Esophagus muscularis mucosa (tissue), 4 donors: ENCODE measurements at regions not wholly inside any gene's neighbourhood (a gene's known extent, or its start where the extent isn't known, plus 50 kb on each side); places are given as distances from the start of the nearest gene placed in this dataset.
A peak's percentile ranks its signal among the peaks of the same experiment; 100 is the strongest.

Experiments
- DNase-seq: peaks from one replicate; pipeline ENCODE4 v3.0.0-alpha.2; 2017; ENCODE audit errors: extremely low spot score
- H3K27ac ChIP-seq, 4 donors: fragments of 200-600 bp; sonication (generic); replicated peaks in 1 of 4; 1 replicate in 3 of 4; 2 replicates in 1 of 4; pipeline ENCODE4 v1.5.1; 2016 to 2019; ENCODE audit warnings: mild to moderate bottlenecking in 1 of 4
- H3K27me3 ChIP-seq, 4 donors: fragments of 200-600 bp; sonication (generic); one replicate each; pipeline versions ENCODE4 v1.5.1 to v1.6.0; 2016 to 2019
- H3K36me3 ChIP-seq, 4 donors: fragments of 200-600 bp; sonication (generic); one replicate each; pipeline ENCODE4 v1.5.1; 2016 to 2019
- H3K4me1 ChIP-seq, 4 donors: fragments of 200-600 bp; sonication (generic); one replicate each; pipeline ENCODE4 v1.5.1; 2016 to 2019
- H3K4me3 ChIP-seq, 4 donors: fragments of 200-600 bp; sonication (generic); 1 replicate in 2 of 4; 2 replicates in 2 of 4; pipeline ENCODE4 v1.5.1; 2016 to 2019; ENCODE audit warnings: mild to moderate bottlenecking in 4 of 4, moderate library complexity in 1 of 4
- H3K9me3 ChIP-seq, 4 donors: fragments of 200-600 bp; sonication (generic); 1 replicate in 3 of 4; 2 replicates in 1 of 4; pipeline ENCODE4 v1.5.1; 2016 to 2019
- EP300 ChIP-seq: sonication (generic); formaldehyde crosslinking; IDR thresholded peaks from one replicate; pipeline ENCODE4 v1.6.1; 2017; ENCODE audit warnings: antibody characterized with exemption
- POLR2A ChIP-seq: fragments of 450-650 bp; IDR thresholded peaks from one replicate; pipeline ENCODE4 v1.6.1; 2017; ENCODE audit warnings: antibody characterized with exemption, moderate library complexity, mild to moderate bottlenecking, low read depth
- POLR2AphosphoS5 ChIP-seq, 2 donors: sonication (generic); formaldehyde crosslinking; IDR thresholded peaks; one replicate each; pipeline ENCODE4 v1.6.1; 2017; ENCODE audit warnings: antibody characterized with exemption in 2 of 2
- WGBS: methylation state at CpG from one replicate; pipeline ENCODE4 v1.1.5; 2018; 5-methylcytosine and 5-hydroxymethylcytosine counted together
- intact Hi-C: fragments of 100-400 bp; cut with DNase I; formaldehyde crosslinking; loops from one replicate; pipeline ENCODE4 v1.15.1; 2023
- TF ChIP-seq, protein P1 (sequence below), 3 experiments: fragments of 200-600 bp in 2 of 3; fragments of 450-650 bp in 1 of 3; sonication (generic) in 2 of 3; IDR thresholded peaks; one replicate each; pipeline ENCODE4 v1.5.1; 2017 to 2019; ENCODE audit warnings: antibody characterized with exemption in 3 of 3, mild to moderate bottlenecking in 2 of 3, moderate library complexity in 1 of 3

GRCh38 chr7:33700001-33700899 lies 205.1 kb upstream of the BMPER start:
- intact Hi-C loops: no loop called here
- 84% methylated on average over 11 of the region's 11 CpGs for WGBS
- peak; percentile 29 for DNase-seq
- Histone ChIP-seq H3K36me3 (no peaks in the 10 kb centered on the region), H3K9me3 (peaks cover 0 to 28% (median 15%) of the 10 kb centered on the region in 4 donors), H3K27me3 (no peaks in the 10 kb centered on the region), H3K27ac (no peak overlapping the region), H3K4me3 (no peak overlapping the region), H3K4me1 (no peaks in the 10 kb centered on the region)
- TF ChIP-seq POLR2AphosphoS5 (IDR thresholded peaks at IDR 0.05) (no peak), POLR2A (no peak), EP300 (no peak)
- TF ChIP-seq, protein P1, sequence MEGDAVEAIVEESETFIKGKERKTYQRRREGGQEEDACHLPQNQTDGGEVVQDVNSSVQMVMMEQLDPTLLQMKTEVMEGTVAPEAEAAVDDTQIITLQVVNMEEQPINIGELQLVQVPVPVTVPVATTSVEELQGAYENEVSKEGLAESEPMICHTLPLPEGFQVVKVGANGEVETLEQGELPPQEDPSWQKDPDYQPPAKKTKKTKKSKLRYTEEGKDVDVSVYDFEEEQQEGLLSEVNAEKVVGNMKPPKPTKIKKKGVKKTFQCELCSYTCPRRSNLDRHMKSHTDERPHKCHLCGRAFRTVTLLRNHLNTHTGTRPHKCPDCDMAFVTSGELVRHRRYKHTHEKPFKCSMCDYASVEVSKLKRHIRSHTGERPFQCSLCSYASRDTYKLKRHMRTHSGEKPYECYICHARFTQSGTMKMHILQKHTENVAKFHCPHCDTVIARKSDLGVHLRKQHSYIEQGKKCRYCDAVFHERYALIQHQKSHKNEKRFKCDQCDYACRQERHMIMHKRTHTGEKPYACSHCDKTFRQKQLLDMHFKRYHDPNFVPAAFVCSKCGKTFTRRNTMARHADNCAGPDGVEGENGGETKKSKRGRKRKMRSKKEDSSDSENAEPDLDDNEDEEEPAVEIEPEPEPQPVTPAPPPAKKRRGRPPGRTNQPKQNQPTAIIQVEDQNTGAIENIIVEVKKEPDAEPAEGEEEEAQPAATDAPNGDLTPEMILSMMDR (IDR thresholded peaks at IDR 0.05): no peak

DNA sequence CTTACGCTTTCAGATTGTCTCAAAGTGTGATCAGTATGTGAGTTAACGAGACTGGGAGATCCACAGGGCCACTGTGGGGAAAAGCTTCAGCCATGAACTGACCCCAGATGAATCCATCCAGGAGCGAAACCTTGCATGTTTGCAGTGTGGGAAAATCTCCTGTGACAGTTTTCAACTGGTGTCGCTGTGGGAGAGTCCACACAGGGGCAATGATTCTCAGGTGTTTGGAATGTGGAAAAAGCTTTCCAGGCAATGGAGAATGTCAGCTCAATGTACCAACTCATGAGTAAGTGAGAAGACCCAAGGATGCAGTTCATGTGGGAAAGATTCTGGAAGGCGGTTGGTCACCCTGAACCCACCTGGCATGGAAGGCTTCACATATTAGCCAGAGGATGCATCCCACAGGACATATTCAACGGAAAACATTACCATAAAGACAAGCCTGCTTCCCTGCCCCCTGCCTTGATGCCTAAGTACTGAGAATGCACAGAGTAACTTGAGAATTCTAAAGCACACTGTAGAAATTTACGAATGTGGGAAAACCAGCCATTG lies 204.1 kb upstream of the BMPER start:
- DNase-seq: peak; percentile 53

DNA sequence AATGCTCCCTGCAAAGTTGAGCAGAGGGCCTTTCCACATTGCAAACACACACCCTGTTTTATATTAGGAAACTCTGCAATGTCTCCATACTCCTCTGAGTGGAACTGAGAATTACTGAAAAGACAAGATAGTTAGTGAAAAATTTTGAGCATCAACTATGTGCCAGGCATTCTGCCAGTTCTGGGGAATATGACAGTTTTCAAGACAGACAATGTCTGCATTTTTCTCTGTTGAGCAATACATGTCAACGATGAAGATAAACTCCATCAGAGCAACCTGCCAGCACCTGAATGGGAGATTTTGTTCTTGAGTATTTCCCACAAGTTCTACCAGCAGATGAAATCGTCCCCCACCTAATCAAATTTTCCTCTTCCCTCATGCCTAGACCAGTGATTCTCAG lies 203.4 kb upstream of the BMPER start:
- no peak overlapping the region for H3K27ac ChIP-seq
- intact Hi-C loops: no loop called here
- peaks cover 0 to under 1% (median 0%) of the 10 kb centered on the region in 4 donors for H3K4me1 ChIP-seq
- H3K9me3 ChIP-seq: peaks cover 0 to 28% (median 15%) of the 10 kb centered on the region in 4 donors
- no peak for DNase-seq
- no peaks in the 10 kb centered on the region for H3K36me3 ChIP-seq
- no peak overlapping the region for H3K4me3 ChIP-seq
- WGBS: 75% methylated on average over 2 of the region's 2 CpGs
- TF ChIP-seq EP300: no peak
- no peak for TF ChIP-seq POLR2A
- TF ChIP-seq POLR2AphosphoS5 (IDR thresholded peaks at IDR 0.05): no peak
- TF ChIP-seq, protein P1 (IDR thresholded peaks at IDR 0.05): no peak
- no peaks in the 10 kb centered on the region for H3K27me3 ChIP-seq

More for the DNA sequence above, 204.1 kb upstream of the BMPER start:
- no peak for TF ChIP-seq EP300
- no peak for TF ChIP-seq POLR2AphosphoS5 (IDR thresholded peaks at IDR 0.05)
- TF ChIP-seq, protein P1 (IDR thresholded peaks at IDR 0.05): no peak
- TF ChIP-seq POLR2A: no peak
- intact Hi-C loops: no loop called here
- no peaks in the 10 kb centered on the region for H3K36me3 ChIP-seq
- H3K27me3 ChIP-seq: no peaks in the 10 kb centered on the region
- 86% methylated on average over 7 of the region's 7 CpGs for WGBS
- no peak overlapping the region for H3K27ac ChIP-seq
- no peak overlapping the region for H3K4me3 ChIP-seq
- H3K4me1 ChIP-seq: no peaks in the 10 kb centered on the region
- peaks cover 0 to 28% (median 15%) of the 10 kb centered on the region in 4 donors for H3K9me3 ChIP-seq

DNA sequence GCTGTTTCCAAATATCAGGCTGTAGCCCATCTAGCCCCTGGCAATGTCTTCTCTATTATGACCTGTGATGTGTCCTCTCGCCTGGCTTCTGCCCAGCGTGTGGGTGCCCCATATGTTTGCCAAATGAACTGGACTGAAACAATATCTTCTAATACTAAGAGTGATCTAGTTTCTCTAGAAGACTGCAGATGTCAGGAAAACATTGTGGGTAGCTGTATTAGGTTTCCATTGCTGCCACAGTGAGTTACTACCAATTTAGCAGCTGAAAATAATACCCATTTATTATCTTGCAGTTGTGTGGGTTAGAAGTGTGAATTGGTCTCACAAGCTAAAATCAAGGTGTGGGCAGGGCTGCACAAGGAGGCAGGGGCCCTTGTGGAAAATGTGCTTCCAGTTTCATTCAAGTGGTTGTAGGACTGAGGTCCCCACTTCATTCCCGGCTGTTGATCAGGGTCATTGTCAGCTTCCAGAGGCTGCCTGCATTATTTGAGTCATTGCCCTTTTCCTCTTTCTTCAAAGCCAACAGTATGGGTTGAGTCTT lies 202.8 kb upstream of the BMPER start:
- Histone ChIP-seq H3K27ac (no peak overlapping the region), H3K27me3 (no peaks in the 10 kb centered on the region), H3K4me1 (peaks cover 0 to 2% (median 0%) of the 10 kb centered on the region in 4 donors), H3K36me3 (no peaks in the 10 kb centered on the region), H3K4me3 (no peak overlapping the region), H3K9me3 (peaks cover 0 to 28% (median 15%) of the 10 kb centered on the region in 4 donors)
- peak; percentile 17 for DNase-seq
- intact Hi-C loops: no loop called here
- TF ChIP-seq, protein P1 (IDR thresholded peaks at IDR 0.05): no peak
- TF ChIP-seq POLR2A: no peak
- no peak for TF ChIP-seq POLR2AphosphoS5 (IDR thresholded peaks at IDR 0.05)
- TF ChIP-seq EP300: no peak
- WGBS: 91% methylated on average over 3 of the region's 3 CpGs
